AG09319 (cell line): ENCODE measurements at regions not wholly inside any gene's neighbourhood (a gene's known extent, or its start where the extent isn't known, plus 50 kb on each side); places are given as distances from the start of the nearest gene placed in this dataset.
"Not testable (repeated sequence)": the region's sequence is repeated elsewhere in the genome, so short reads cannot be mapped to it uniquely, and the experiment has no call there.

Experiments
- DNase-seq: peaks from one replicate; pipeline ENCODE4 v3.0.0-alpha.2; 2010; ENCODE audit warnings: low read depth; ENCODE audit errors: extremely low read depth
- TF ChIP-seq, protein P1 (sequence below): IDR thresholded peaks from 2 replicates; pipeline ENCODE4 v1.5.1; 2011; ENCODE audit warnings: low read depth, mild to moderate bottlenecking, inconsistent platforms, low read length, moderate library complexity

DNA sequence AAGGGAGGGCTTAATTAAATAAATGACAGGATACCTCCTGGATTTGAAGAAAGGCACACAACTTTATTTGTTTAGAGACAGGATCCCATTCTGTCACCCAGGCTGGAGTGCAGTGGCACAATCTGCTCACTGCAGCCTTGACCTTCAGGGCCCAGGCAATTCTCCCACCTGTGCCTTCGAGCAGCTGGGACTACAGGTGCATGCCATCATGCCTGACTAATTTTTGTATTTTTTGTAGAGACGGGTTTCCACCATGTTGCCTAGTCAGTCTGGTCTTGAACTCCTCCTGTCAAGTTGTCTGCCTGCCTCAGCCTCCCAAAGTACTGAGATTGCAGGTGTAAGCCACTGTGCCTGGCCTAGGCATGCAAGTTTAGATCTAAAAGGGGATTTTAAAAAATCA, 272.7 kb upstream of the MBL2 start:
- DNase-seq = no peak
- TF ChIP-seq, protein P1, sequence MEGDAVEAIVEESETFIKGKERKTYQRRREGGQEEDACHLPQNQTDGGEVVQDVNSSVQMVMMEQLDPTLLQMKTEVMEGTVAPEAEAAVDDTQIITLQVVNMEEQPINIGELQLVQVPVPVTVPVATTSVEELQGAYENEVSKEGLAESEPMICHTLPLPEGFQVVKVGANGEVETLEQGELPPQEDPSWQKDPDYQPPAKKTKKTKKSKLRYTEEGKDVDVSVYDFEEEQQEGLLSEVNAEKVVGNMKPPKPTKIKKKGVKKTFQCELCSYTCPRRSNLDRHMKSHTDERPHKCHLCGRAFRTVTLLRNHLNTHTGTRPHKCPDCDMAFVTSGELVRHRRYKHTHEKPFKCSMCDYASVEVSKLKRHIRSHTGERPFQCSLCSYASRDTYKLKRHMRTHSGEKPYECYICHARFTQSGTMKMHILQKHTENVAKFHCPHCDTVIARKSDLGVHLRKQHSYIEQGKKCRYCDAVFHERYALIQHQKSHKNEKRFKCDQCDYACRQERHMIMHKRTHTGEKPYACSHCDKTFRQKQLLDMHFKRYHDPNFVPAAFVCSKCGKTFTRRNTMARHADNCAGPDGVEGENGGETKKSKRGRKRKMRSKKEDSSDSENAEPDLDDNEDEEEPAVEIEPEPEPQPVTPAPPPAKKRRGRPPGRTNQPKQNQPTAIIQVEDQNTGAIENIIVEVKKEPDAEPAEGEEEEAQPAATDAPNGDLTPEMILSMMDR = no peak

DNA sequence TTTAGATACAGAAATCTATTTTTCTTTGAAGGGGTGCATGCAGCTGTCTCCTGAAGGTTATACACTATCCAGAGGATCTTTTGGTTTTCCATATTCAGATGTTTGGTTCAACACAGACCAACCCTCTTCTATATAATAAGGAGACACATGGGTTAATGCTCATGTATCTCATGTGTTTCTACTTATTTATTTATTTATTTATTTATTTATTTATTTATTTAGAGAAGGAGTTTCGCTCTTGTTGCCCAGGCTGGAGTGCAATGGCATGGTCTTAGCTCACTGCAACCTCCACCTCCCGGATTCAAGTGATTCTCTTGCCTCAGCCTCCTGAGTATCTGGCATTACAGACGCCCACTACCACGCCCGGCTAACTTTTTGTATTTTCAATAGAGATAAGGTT, 263.2 kb upstream of the MBL2 start:
- not testable (repeated sequence) for DNase-seq

DNA sequence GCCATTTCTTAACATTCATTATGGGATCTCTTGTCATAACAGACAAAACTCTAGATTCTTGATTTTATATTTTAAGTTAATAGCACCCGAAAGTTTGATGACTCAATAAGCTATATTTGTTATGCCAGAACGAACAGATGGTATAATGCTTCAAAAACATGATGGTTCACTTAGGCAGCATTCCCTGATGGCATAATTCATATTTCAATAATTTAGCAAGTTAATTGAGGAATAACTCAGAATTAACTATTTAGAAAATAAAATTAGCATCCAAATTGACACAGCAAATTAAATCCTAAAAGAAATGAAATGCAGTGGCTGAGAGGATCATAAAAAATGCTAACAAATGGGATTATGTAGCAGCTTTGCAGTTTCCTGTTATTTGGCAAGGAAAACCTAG, 260.8 kb upstream of the MBL2 start:
- TF ChIP-seq, protein P1 = no peak
- DNase-seq = no peak

DNA sequence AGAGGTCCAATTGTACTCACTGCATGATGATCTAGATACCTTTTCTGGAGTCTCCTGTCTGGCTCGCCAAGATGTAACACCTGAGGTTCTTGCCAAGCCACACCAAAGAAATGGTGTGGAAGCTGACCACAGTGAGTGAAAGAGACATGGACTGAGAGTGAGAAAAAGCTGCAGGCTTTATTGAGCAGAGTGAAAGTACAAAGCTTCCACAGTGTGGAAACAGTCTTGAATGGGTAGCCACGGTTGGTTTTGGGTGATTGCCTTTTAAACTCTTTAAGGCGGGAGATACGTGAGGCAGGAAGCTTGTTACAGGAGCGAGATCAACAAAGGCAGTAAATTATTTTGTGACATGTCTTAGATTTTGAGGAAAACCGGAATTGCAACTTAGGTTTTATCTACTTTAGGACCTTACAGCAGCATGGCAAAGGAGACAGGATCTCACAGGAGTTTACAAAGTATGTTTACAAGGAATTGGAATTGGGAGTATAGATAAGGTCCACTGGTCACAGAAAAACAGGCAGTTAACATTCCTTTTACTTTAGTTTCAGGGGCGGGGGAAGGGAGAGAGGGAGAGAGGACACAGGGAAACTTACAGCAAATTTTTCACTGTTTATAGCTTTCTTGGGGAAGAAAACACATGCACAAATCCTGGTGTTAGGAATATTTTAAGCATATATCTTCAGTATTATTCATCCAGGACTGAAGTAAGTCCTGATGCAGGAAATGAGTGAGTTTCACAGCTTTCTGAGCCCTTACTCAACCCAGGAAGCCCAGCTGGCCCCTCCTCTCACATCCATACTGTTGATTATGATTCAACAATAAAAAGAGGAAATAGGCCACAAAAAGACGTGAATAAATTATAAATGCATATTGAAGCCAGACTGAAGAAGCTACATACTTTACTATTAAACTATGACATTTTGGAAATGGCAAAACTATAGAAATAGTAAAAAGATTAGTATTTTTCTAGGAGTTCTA, 257.6 kb upstream of the MBL2 start:
- not testable (repeated sequence) for DNase-seq

DNA sequence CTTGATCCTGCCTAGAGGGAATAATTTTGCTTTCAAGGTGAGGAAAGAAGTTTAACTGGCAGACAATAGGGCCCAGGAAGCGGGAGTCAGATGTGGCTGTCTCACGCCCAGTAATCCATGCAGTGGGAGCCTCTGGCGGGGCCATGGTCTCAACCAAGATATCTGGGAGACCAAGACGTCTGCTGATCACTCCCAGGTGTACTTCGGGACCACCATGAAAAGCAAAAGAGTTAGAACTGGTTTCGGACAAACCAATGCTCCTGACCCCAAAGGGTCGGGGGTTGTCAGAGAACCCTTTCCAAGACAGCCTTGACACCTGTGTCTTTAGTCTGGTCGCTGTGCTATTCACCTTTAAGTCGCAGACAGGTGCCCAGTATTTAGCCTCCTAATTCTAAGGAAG, 256.9 kb upstream of the MBL2 start:
- TF ChIP-seq, protein P1 = no peak

DNA sequence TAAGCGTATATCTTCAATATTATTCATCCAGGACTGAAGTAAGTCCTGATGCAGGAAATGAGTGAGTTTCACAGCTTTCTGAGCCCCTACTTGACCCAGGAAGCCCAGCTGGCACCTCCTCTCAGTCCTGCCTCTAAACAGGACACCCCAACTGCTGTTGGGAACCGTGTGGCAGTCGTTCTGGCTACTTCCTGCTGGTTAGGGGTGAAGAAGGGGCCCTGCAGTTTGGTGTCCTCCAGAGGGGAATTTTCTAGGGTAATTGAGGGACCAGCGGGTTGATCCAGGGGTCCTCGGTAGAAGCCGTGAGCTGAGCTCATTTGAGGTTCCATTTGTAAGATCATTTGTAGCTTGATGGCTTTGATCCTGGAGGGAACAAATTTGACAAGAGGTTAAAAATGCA, 253.2 kb upstream of the MBL2 start:
- DNase-seq = not testable (repeated sequence)

More for the DNA sequence above, 256.9 kb upstream of the MBL2 start:
- no peak for DNase-seq

DNA sequence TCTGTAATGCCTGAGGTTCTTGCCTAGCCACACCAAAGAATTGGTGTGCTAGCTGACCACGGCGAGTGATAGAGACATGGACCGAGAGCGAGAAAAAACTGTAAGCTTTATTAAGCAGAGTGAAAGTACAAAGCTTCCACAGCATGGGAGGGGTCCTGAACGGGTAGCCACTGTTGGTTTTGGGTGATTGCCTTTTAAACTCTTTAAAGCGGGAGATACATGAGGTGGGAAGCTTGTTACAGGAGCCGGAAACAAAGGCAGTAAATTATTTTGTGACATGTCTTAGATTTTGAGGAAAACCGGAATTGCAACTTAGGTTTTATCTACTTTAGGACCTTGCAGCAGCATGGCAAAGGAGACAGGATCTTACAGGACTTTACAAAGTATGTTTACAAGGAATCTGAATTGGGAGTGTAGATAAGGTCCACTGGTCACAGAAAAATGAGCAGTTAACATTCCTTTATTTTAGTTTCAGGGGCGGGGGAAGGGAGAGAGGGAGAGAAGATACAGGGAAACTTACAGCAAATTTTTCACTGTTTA, 252.7 kb upstream of the MBL2 start:
- no peak for DNase-seq
- TF ChIP-seq, protein P1 = no peak

DNA sequence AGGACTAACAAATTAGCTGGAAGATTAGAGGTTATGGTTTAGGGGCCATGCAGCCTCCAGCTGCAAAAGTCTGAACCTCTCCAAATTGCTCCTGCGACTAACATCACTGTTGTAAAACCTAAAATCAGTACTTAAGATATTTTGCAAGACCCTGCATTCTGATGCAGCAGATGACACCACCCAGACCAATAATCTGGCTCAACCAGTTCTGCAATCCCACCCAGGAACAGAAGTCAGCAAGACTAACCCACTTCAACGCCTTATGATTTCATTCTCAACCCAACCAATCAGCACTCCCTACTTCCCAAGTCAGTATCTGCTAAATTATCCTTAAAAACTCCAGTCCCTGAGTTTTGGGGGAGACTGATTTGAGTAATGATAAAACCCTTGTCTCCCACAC, 250.8 kb upstream of the MBL2 start:
- no peak for DNase-seq
- TF ChIP-seq, protein P1 = no peak

DNA sequence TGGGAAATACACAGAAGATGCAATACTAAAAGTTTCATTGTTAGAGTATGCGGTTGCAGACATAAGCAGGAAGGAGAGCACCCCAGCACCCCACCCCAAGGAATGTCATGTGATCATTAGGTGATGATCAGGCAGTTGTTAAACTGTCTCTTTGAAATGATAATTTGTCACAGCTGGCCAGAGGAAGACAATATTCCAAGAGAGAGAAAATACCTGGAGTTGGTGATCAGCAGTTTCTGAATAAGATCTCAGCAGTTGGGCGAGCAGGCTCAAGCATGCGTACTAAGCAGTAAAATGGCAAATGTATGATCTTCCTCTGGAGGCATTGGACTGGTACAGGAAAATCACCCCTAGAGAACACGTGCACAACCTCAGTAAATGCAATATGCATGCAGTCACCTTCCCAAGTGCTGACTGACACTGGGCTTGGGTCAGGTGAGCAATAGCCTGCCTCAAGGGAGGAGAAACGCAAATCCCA, 250.1 kb upstream of the MBL2 start:
- TF ChIP-seq, protein P1 = no peak
- DNase-seq = no peak
